Activated naive CD4-positive, alpha-beta T cell treated with anti-CD3 and anti-CD28 coated beads, Interleukin-2, amount 10 ng/mL, durations not matched to agents 7 days and 5 days (primary cell): ENCODE measurements at regions not wholly inside any gene's neighbourhood (a gene's known extent, or its start where the extent isn't known, plus 50 kb on each side); places are given as distances from the start of the nearest gene placed in this dataset.
"Not testable (repeated sequence)": the region's sequence is repeated elsewhere in the genome, so short reads cannot be mapped to it uniquely, and the experiment has no call there.

ENCODE experiments used
- CTCF ChIA-PET: fragments of 350-600 bp; sonication (Branson Sonifier 250); formaldehyde crosslinking; loops from one replicate; lab custom pipeline; 2021; ENCODE audit warnings: antibody characterized with exemption; lab: Charles Lee
- DNase-seq: peaks from one replicate; pipeline ENCODE4 v3.0.0-alpha.2; 2020
- H3K27ac Mint-ChIP-seq: one replicate; pipeline ENCODE4 v1.8.0; 2021; ENCODE audit warnings: mild to moderate bottlenecking, moderate library complexity, mixed read lengths
- H3K27me3 Mint-ChIP-seq: one replicate; pipeline ENCODE4 v1.8.0; 2021; ENCODE audit warnings: mild to moderate bottlenecking, mixed read lengths
- H3K36me3 Mint-ChIP-seq: one replicate; pipeline ENCODE4 v1.8.0; 2021; ENCODE audit warnings: mixed read lengths
- H3K4me1 Mint-ChIP-seq: one replicate; pipeline ENCODE4 v1.8.0; 2021; ENCODE audit warnings: mixed read lengths
- H3K4me3 Mint-ChIP-seq: one replicate; pipeline ENCODE4 v1.8.0; 2021; ENCODE audit warnings: mild to moderate bottlenecking, moderate library complexity, mixed read lengths
- H3K9me3 Mint-ChIP-seq: one replicate; pipeline ENCODE4 v1.8.0; 2021; ENCODE audit warnings: mixed read lengths

- CTCF ChIA-PET: no interaction called here
- DNase-seq: no peak
- H3K4me1 Mint-ChIP-seq: no peaks in the 10 kb centered on the region
- H3K27me3 Mint-ChIP-seq: no peaks in the 10 kb centered on the region
- H3K36me3 Mint-ChIP-seq: no peaks in the 10 kb centered on the region
- no peak overlapping the region for H3K27ac Mint-ChIP-seq
- H3K4me3 Mint-ChIP-seq: no peak overlapping the region
- peaks cover 11% of the 10 kb centered on the region for H3K9me3 Mint-ChIP-seq
Measured at GRCh38 chr5:166111021-166111420, 2180.4 kb upstream of the WWC1 start.

- H3K4me3 Mint-ChIP-seq: no peak overlapping the region
- CTCF ChIA-PET: no interaction called here
- DNase-seq: no peak
- no peak overlapping the region for H3K27ac Mint-ChIP-seq
- no peaks in the 10 kb centered on the region for H3K27me3 Mint-ChIP-seq
- no peaks in the 10 kb centered on the region for H3K36me3 Mint-ChIP-seq
- peaks cover 6% of the 10 kb centered on the region for H3K9me3 Mint-ChIP-seq
- no peaks in the 10 kb centered on the region for H3K4me1 Mint-ChIP-seq
Measured at GRCh38 chr5:166117072-166118066, 2174.1 kb upstream of the WWC1 start.

GRCh38 chr5:166119506-166119905, 2171.9 kb upstream of the WWC1 start:
- no peak for DNase-seq
- Mint-ChIP-seq H3K27me3 (no peaks in the 10 kb centered on the region), H3K4me1 (no peaks in the 10 kb centered on the region), H3K4me3 (no peak overlapping the region), H3K9me3 (peaks cover 6% of the 10 kb centered on the region), H3K36me3 (no peaks in the 10 kb centered on the region), H3K27ac (no peak overlapping the region)
- CTCF ChIA-PET: no interaction called here

- Mint-ChIP-seq H3K4me1 (no peaks in the 10 kb centered on the region), H3K27ac (no peak overlapping the region), H3K36me3 (peaks cover 2% of the 10 kb centered on the region), H3K9me3 (peaks cover 9% of the 10 kb centered on the region), H3K27me3 (no peaks in the 10 kb centered on the region), H3K4me3 (no peak overlapping the region)
- no peak for DNase-seq
- CTCF ChIA-PET: no interaction called here
Measured at GRCh38 chr5:166123717-166124116, 2167.7 kb upstream of the WWC1 start.

GRCh38 chr5:166127766-166128570, 2163.5 kb upstream of the WWC1 start:
- Mint-ChIP-seq H3K27ac (no peak overlapping the region), H3K4me1 (no peaks in the 10 kb centered on the region), H3K36me3 (peaks cover 2% of the 10 kb centered on the region), H3K4me3 (no peak overlapping the region), H3K9me3 (peaks cover 7% of the 10 kb centered on the region), H3K27me3 (no peaks in the 10 kb centered on the region)
- no peak for DNase-seq
- CTCF ChIA-PET: interaction anchor here (0.5 kb wide), 1 partner anchor 13 kb away, joined by 3 read pairs; no protein-coding TSS in a partner anchor

- peaks cover 13% of the 10 kb centered on the region for H3K9me3 Mint-ChIP-seq
- H3K4me3 Mint-ChIP-seq, DNase-seq, H3K4me1 Mint-ChIP-seq, H3K27ac Mint-ChIP-seq, CTCF ChIA-PET, H3K27me3 Mint-ChIP-seq, H3K36me3 Mint-ChIP-seq: not testable (repeated sequence)
Measured at GRCh38 chr5:166145107-166145506, 2146.3 kb upstream of the WWC1 start.

- H3K27me3 Mint-ChIP-seq: no peaks in the 10 kb centered on the region
- no peak overlapping the region for H3K4me3 Mint-ChIP-seq
- no peaks in the 10 kb centered on the region for H3K4me1 Mint-ChIP-seq
- peaks cover 1% of the 10 kb centered on the region for H3K9me3 Mint-ChIP-seq
- H3K27ac Mint-ChIP-seq: no peak overlapping the region
- CTCF ChIA-PET: no interaction called here
- DNase-seq: no peak
- no peaks in the 10 kb centered on the region for H3K36me3 Mint-ChIP-seq
Measured at GRCh38 chr5:166163996-166164610, 2127.3 kb upstream of the WWC1 start.

GRCh38 chr5:166165596-166165995, 2125.8 kb upstream of the WWC1 start:
- Mint-ChIP-seq H3K9me3 (peaks cover 1% of the 10 kb centered on the region), H3K36me3 (no peaks in the 10 kb centered on the region), H3K4me3 (no peak overlapping the region), H3K27ac (no peak overlapping the region), H3K4me1 (no peaks in the 10 kb centered on the region), H3K27me3 (no peaks in the 10 kb centered on the region)
- CTCF ChIA-PET: no interaction called here
- no peak for DNase-seq

GRCh38 chr5:166166071-166166470, 2125.4 kb upstream of the WWC1 start:
- Mint-ChIP-seq H3K4me3 (no peak overlapping the region), H3K27ac (no peak overlapping the region), H3K27me3 (no peaks in the 10 kb centered on the region), H3K9me3 (peaks cover 1% of the 10 kb centered on the region), H3K36me3 (no peaks in the 10 kb centered on the region), H3K4me1 (no peaks in the 10 kb centered on the region)
- DNase-seq: no peak
- CTCF ChIA-PET: no interaction called here

- Mint-ChIP-seq H3K9me3 (peaks cover 16% of the 10 kb centered on the region), H3K27me3 (no peaks in the 10 kb centered on the region)
Measured at GRCh38 chr5:166172597-166172996, 2118.8 kb upstream of the WWC1 start.

GRCh38 chr5:166178411-166179080, 2112.9 kb upstream of the WWC1 start:
- no peaks in the 10 kb centered on the region for H3K36me3 Mint-ChIP-seq
- no peak overlapping the region for H3K27ac Mint-ChIP-seq
- no peak for DNase-seq
- peaks cover 22% of the 10 kb centered on the region for H3K9me3 Mint-ChIP-seq
- H3K4me1 Mint-ChIP-seq: no peaks in the 10 kb centered on the region
- H3K4me3 Mint-ChIP-seq: no peak overlapping the region
- no peaks in the 10 kb centered on the region for H3K27me3 Mint-ChIP-seq
- CTCF ChIA-PET: no interaction called here

More at GRCh38 chr5:166172597-166172996, 2118.8 kb upstream of the WWC1 start:
- no peak overlapping the region for H3K4me3 Mint-ChIP-seq
- no peaks in the 10 kb centered on the region for H3K36me3 Mint-ChIP-seq
- H3K4me1 Mint-ChIP-seq: no peaks in the 10 kb centered on the region
- DNase-seq: no peak
- CTCF ChIA-PET: no interaction called here
- H3K27ac Mint-ChIP-seq: no peak overlapping the region

GRCh38 chr5:166185185-166185584, 2106.3 kb upstream of the WWC1 start:
- no peak overlapping the region for H3K4me3 Mint-ChIP-seq
- CTCF ChIA-PET: no interaction called here
- no peak for DNase-seq
- H3K27me3 Mint-ChIP-seq: no peaks in the 10 kb centered on the region
- no peaks in the 10 kb centered on the region for H3K36me3 Mint-ChIP-seq
- no peak overlapping the region for H3K27ac Mint-ChIP-seq
- no peaks in the 10 kb centered on the region for H3K4me1 Mint-ChIP-seq
- peaks cover 14% of the 10 kb centered on the region for H3K9me3 Mint-ChIP-seq

- Mint-ChIP-seq H3K4me3 (no peak overlapping the region), H3K27me3 (no peaks in the 10 kb centered on the region), H3K36me3 (no peaks in the 10 kb centered on the region), H3K4me1 (no peaks in the 10 kb centered on the region), H3K27ac (no peak overlapping the region), H3K9me3 (peaks cover 23% of the 10 kb centered on the region)
- CTCF ChIA-PET: no interaction called here
- no peak for DNase-seq
Measured at GRCh38 chr5:166188501-166189325, 2102.7 kb upstream of the WWC1 start.
